H1 (cell line): ENCODE measurements at regions not wholly inside any gene's neighbourhood (a gene's known extent, or its start where the extent isn't known, plus 50 kb on each side); places are given as distances from the start of the nearest gene placed in this dataset.

Source experiments
- CTCF ChIA-PET: fragments of 300-600 bp; sonication (Branson Sonifier 250); formaldehyde crosslinking; loops from one replicate; lab custom pipeline; 2021; ENCODE audit not compliant: partially characterized antibody; lab: Charles Lee
- POLR2A ChIA-PET: fragments of 300-600 bp; sonication (Branson Sonifier 250); formaldehyde crosslinking; loops from one replicate; lab custom pipeline; 2021; ENCODE audit warnings: inconsistent platforms; ENCODE audit not compliant: partially characterized antibody; lab: Charles Lee
- DNase-seq, 2 experiments: peaks; one replicate each; pipeline versions ENCODE4 v3.0.0 to v3.0.0-alpha.2; 2010 to 2022; ENCODE audit warnings: low spot score in 2 of 2, low read depth in 1 of 2, mixed read lengths in 1 of 2
- FAIRE-seq: peaks from 2 replicates; lab custom pipeline; 2011; peaks lifted over from hg19 to GRCh38; lab: Jason Lieb, UNC
- H2AFZ ChIP-seq: 2 replicates; pipeline ENCODE4 v1.8.1; 2012; ENCODE audit warnings: low read length, inconsistent platforms
- H2AK5ac ChIP-seq: 2 replicates; pipeline ENCODE4 v1.6.1; 2013; ENCODE audit warnings: low read depth, low read length
- H2BK120ac ChIP-seq: replicated peaks from 2 replicates; pipeline ENCODE3; 2013; ENCODE audit warnings: low read depth, low read length, inconsistent platforms
- H2BK12ac ChIP-seq: 2 replicates; pipeline ENCODE4 v1.6.1; 2013; ENCODE audit warnings: low read depth, low read length
- H2BK15ac ChIP-seq: 2 replicates; pipeline ENCODE4 v1.6.1; 2013; ENCODE audit warnings: low read length
- H2BK20ac ChIP-seq: 2 replicates; pipeline ENCODE4 v1.6.1; 2013; ENCODE audit warnings: low read length
- H2BK5ac ChIP-seq: 2 replicates; pipeline ENCODE4 v1.6.1; 2013; ENCODE audit warnings: low read depth, low read length
- H3K14ac ChIP-seq: 2 replicates; pipeline ENCODE4 v1.6.1; 2013; ENCODE audit warnings: inconsistent platforms; ENCODE audit not compliant: insufficient read length
- H3K18ac ChIP-seq: 2 replicates; pipeline ENCODE4 v1.6.1; 2013; ENCODE audit warnings: low read length; ENCODE audit errors: extremely low read depth
- H3K23ac ChIP-seq: 2 replicates; pipeline ENCODE4 v1.6.1; 2013; ENCODE audit warnings: inconsistent platforms; ENCODE audit not compliant: insufficient read length
- H3K23me2 ChIP-seq: 2 replicates; pipeline ENCODE4 v1.6.1; 2013; ENCODE audit warnings: low read depth, low read length
- H3K27ac ChIP-seq: 2 replicates; pipeline ENCODE4 v1.6.1; 2011; ENCODE audit warnings: low read depth, low read length, inconsistent platforms
- H3K27me3 ChIP-seq, 4 experiments: replicated peaks in 1 of 4; 1 replicate in 1 of 4; 2 replicates in 3 of 4; pipeline versions ENCODE4 v1.6.1 to v1.8.1; 2011 to 2013; ENCODE audit warnings: low read length in 3 of 4, mild to moderate bottlenecking in 3 of 4, inconsistent platforms in 2 of 4, mixed read lengths in 2 of 4, moderate library complexity in 1 of 4; ENCODE audit not compliant: control insufficient read depth in 3 of 4, insufficient read depth in 3 of 4; ENCODE audit errors: extremely low read depth in 1 of 4
- H3K36me3 ChIP-seq, 4 experiments: 2 replicates each; pipeline versions ENCODE4 v1.6.1 to v1.8.1; 2011 to 2013; ENCODE audit warnings: mild to moderate bottlenecking in 4 of 4, low read length in 3 of 4, moderate library complexity in 2 of 4, control low read depth in 1 of 4, inconsistent platforms in 1 of 4; ENCODE audit not compliant: insufficient read depth in 4 of 4, control insufficient read depth in 2 of 4
- H3K4ac ChIP-seq: replicated peaks from 2 replicates; pipeline ENCODE3; 2013; ENCODE audit warnings: low read length, low read depth, mixed read lengths, inconsistent platforms; ENCODE audit not compliant: insufficient read length
- H3K4me1 ChIP-seq, 4 experiments: replicated peaks in 1 of 4; 1 replicate in 1 of 4; 2 replicates in 3 of 4; pipeline versions ENCODE4 v1.6.1 to v1.8.1; 2011 to 2013; ENCODE audit warnings: low read length in 3 of 4, inconsistent platforms in 2 of 4, mixed read lengths in 1 of 4; ENCODE audit not compliant: insufficient read depth in 4 of 4, control insufficient read depth in 3 of 4
- H3K4me2 ChIP-seq, 2 experiments: 2 replicates each; pipeline versions ENCODE4 v1.6.1 to v1.8.1; 2011 to 2013; ENCODE audit warnings: low read depth in 2 of 2, low read length in 2 of 2, control low read depth in 1 of 2, inconsistent platforms in 1 of 2, mild to moderate bottlenecking in 1 of 2; ENCODE audit not compliant: insufficient read depth in 1 of 2
- H3K4me3 ChIP-seq, 4 experiments: fragments of 200-600, 300-600 bp in 1 of 4; sonication (generic), shearing (Covaris generic), sonication (Bioruptor Twin) in 1 of 4; 2 replicates each; pipeline versions ENCODE4 v1.5.1 to v1.8.1; 2011 to 2016; ENCODE audit warnings: low read length in 4 of 4, low read depth in 3 of 4, control low read depth in 2 of 4, inconsistent platforms in 2 of 4, mild to moderate bottlenecking in 2 of 4, mixed read lengths in 1 of 4, moderate library complexity in 1 of 4; ENCODE audit not compliant: insufficient read depth in 2 of 4; ENCODE audit errors: extremely low read depth in 1 of 4
- H3K56ac ChIP-seq: replicated peaks from 2 replicates; pipeline ENCODE3; 2013; ENCODE audit warnings: low read depth, mild to moderate bottlenecking, mixed read lengths, low read length, inconsistent platforms; ENCODE audit not compliant: insufficient read length
- H3K79me1 ChIP-seq: 2 replicates; pipeline ENCODE4 v1.6.1; 2013; ENCODE audit warnings: low read depth, low read length, control low read depth
- H3K79me2 ChIP-seq, 2 experiments: 2 replicates each; pipeline versions ENCODE4 v1.6.1 to v1.8.1; 2012 to 2013; ENCODE audit warnings: low read length in 2 of 2, mild to moderate bottlenecking in 2 of 2, inconsistent platforms in 1 of 2; ENCODE audit not compliant: insufficient read depth in 2 of 2, control insufficient read depth in 1 of 2
- H3K9ac ChIP-seq, 4 experiments: replicated peaks in 1 of 4; 1 replicate in 1 of 4; 2 replicates in 3 of 4; pipeline versions ENCODE4 v1.6.1 to v1.8.1; 2011 to 2013; ENCODE audit warnings: low read depth in 3 of 4, low read length in 3 of 4, control low read depth in 2 of 4, mild to moderate bottlenecking in 2 of 4, moderate library complexity in 2 of 4, inconsistent platforms in 1 of 4; ENCODE audit errors: extremely low read depth in 1 of 4
- H3K9me3 ChIP-seq, 2 experiments: 2 replicates each; pipeline versions ENCODE4 v1.6.1 to v1.8.1; 2012 to 2013; ENCODE audit warnings: mild to moderate bottlenecking in 2 of 2, moderate library complexity in 2 of 2, control low read depth in 1 of 2, inconsistent platforms in 1 of 2, low read depth in 1 of 2, low read length in 1 of 2, mixed read lengths in 1 of 2; ENCODE audit not compliant: insufficient read depth in 2 of 2
- H4K20me1 ChIP-seq, 2 experiments: replicated peaks in 1 of 2; 2 replicates each; pipeline versions ENCODE3 to v1.8.1; 2011 to 2013; ENCODE audit warnings: inconsistent platforms in 2 of 2, low read length in 2 of 2, mild to moderate bottlenecking in 1 of 2; ENCODE audit not compliant: insufficient read depth in 2 of 2, control insufficient read depth in 1 of 2
- H4K5ac ChIP-seq: 2 replicates; pipeline ENCODE4 v1.6.1; 2013; ENCODE audit warnings: low read length, low read depth, mixed read lengths, inconsistent platforms; ENCODE audit not compliant: insufficient read length
- H4K8ac ChIP-seq: 2 replicates; pipeline ENCODE4 v1.8.0; 2013; ENCODE audit warnings: mild to moderate bottlenecking, moderate library complexity, low read length, inconsistent platforms; ENCODE audit not compliant: insufficient read depth; ENCODE audit errors: extremely low read depth
- H4K91ac ChIP-seq: replicated peaks from 2 replicates; pipeline ENCODE3; 2013; ENCODE audit warnings: low read length, mixed read lengths, inconsistent platforms; ENCODE audit not compliant: insufficient read length
- CTCF ChIP-seq, 3 experiments: IDR thresholded peaks; 1 replicate in 2 of 3; 2 replicates in 1 of 3; pipeline versions ENCODE4 v1.5.1 to v1.6.1; 2011; ENCODE audit warnings: low read length in 3 of 3, mild to moderate bottlenecking in 3 of 3, inconsistent platforms in 2 of 3, low read depth in 1 of 3, moderate library complexity in 1 of 3; ENCODE audit not compliant: insufficient read depth in 1 of 3; ENCODE audit errors: control extremely low read depth in 1 of 3
- NRF1 ChIP-seq: IDR thresholded peaks from 2 replicates; pipeline ENCODE4 v1.6.1; 2011; ENCODE audit warnings: mild to moderate bottlenecking, low read depth, low read length, improper control_type of control experiment
- RAD21 ChIP-seq, 2 experiments: IDR thresholded peaks in 1 of 2; conservative IDR thresholded peaks in 1 of 2; 2 replicates each; pipeline ENCODE4 v1.6.1; 2011; ENCODE audit warnings: low read depth in 2 of 2, low read length in 2 of 2, improper control_type of control experiment in 1 of 2, inconsistent platforms in 1 of 2, mild to moderate bottlenecking in 1 of 2, moderate library complexity in 1 of 2
- WGBS, 2 experiments: shearing (Covaris generic) in 1 of 2; methylation state at CpG; one replicate each; pipeline versions ENCODE4 v1.1.6 to v1.1.7; 2013 to 2015; ENCODE audit warnings: low lambda C conversion rate in 2 of 2, mixed read lengths in 2 of 2, inconsistent platforms in 1 of 2, low coverage in 1 of 2, missing lambda C conversion rate in 1 of 2; ENCODE audit not compliant: insufficient replicate concordance in 2 of 2, insufficient coverage in 1 of 2, insufficient read length in 1 of 2; ENCODE audit errors: extremely low coverage in 1 of 2, missing lambda C conversion rate in 1 of 2; 5-methylcytosine and 5-hydroxymethylcytosine counted together

- Histone ChIP-seq H3K4me2 (no peak overlapping the region), H3K4ac (no peak overlapping the region), H3K14ac (no peak overlapping the region), H2BK20ac (no peak overlapping the region), H2AK5ac (no peak overlapping the region), H2BK120ac (no peak overlapping the region), H3K9me3 (no peaks in the 10 kb centered on the region), H3K18ac (no peak overlapping the region), H3K9ac (no peak overlapping the region), H2BK12ac (no peak overlapping the region), H2BK15ac (no peak overlapping the region), H3K4me3 (no peak overlapping the region), H3K23me2 (no peaks in the 10 kb centered on the region), H4K8ac (no peak overlapping the region), H4K20me1 (no peaks in the 10 kb centered on the region), H3K56ac (no peak overlapping the region), H3K79me1 (no peaks in the 10 kb centered on the region), H3K23ac (no peak overlapping the region), H3K36me3 (no peaks in the 10 kb centered on the region), H3K79me2 (no peaks in the 10 kb centered on the region), H2AFZ (no peak overlapping the region; the same call in 1 of the 2 replicates), H4K5ac (no peak overlapping the region), H4K91ac (no peak overlapping the region), H2BK5ac (no peak overlapping the region), H3K4me1 (no peaks in the 10 kb centered on the region), H3K27me3 (no peaks in the 10 kb centered on the region), H3K27ac (no peak overlapping the region)
- FAIRE-seq, result no peak
- DNase-seq, result no peak
- ChIA-PET POLR2A (no interaction called here), CTCF (interaction anchor here (0.7 to 2.1 kb wide), 6 partner anchors 27 to 243 kb away, joined by 3 to 7 read pairs (median 3); no protein-coding TSS in a partner anchor)
- WGBS, 2 experiments, result 90% methylated on average over 3 of the region's 3 CpGs; no CpG with 5 or more reads in 1 of the 2 experiments
- peak in 1 of 3 experiments; percentile 16; a peak in 1 of 4 replicates for TF ChIP-seq CTCF (IDR thresholded peaks at IDR 0.05; ENCODE audit: control extremely low read depth in 1 of 3, insufficient read depth in 1 of 3, low read depth in 1 of 3, low read length in 3 of 3)
- no peak for TF ChIP-seq NRF1
- 0 out of 4 replicates have a peak, but pooled peaks of 1 of the 2 experiments have one; percentile 9 for TF ChIP-seq RAD21 (IDR thresholded peaks at IDR 0.05 in 1 of 2, conservative IDR thresholded peaks at IDR 0.05 in 1 of 2; ENCODE audit: low read depth in 2 of 2, low read length in 2 of 2)
Observed at GRCh38 chr2:138841459-138841858, 61.3 kb upstream of the NXPH2 start.
